ENCODE measurements at regions not wholly inside any gene's neighbourhood (a gene's known extent, or its start where the extent isn't known, plus 50 kb on each side); places are given as distances from the start of the nearest gene placed in this dataset.

DNA sequence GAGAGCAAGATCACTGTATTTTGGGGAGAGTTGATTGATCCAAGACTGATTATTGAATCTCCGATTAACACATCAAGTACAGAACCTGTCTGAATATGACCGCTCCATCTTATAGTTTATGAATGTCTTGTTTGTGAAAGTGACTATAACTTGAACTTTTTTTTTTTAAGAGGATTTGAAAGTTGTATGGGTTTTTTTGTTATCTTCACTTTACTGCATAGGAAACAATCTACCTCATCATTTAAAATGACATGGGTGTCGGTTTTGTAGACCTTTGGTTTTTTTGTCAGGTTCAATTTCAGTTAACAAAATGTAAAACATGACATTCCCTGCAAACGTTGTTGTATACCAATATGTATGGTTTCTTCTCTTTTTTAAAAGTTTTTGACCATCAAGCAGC, 103.0 kb upstream of the NUDT6 start:
- TF ChIP-seq, protein P1, sequence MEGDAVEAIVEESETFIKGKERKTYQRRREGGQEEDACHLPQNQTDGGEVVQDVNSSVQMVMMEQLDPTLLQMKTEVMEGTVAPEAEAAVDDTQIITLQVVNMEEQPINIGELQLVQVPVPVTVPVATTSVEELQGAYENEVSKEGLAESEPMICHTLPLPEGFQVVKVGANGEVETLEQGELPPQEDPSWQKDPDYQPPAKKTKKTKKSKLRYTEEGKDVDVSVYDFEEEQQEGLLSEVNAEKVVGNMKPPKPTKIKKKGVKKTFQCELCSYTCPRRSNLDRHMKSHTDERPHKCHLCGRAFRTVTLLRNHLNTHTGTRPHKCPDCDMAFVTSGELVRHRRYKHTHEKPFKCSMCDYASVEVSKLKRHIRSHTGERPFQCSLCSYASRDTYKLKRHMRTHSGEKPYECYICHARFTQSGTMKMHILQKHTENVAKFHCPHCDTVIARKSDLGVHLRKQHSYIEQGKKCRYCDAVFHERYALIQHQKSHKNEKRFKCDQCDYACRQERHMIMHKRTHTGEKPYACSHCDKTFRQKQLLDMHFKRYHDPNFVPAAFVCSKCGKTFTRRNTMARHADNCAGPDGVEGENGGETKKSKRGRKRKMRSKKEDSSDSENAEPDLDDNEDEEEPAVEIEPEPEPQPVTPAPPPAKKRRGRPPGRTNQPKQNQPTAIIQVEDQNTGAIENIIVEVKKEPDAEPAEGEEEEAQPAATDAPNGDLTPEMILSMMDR (IDR thresholded peaks at IDR 0.05): no peak
- no peak for TF ChIP-seq POLR2A (IDR thresholded peaks at IDR 0.05)

Data from heart left ventricle (tissue), 13 donors.